Esophagus muscularis mucosa (tissue), 3 donors: ENCODE measurements at regions not wholly inside any gene's neighbourhood (a gene's known extent, or its start where the extent isn't known, plus 50 kb on each side); places are given as distances from the start of the nearest gene placed in this dataset.

ENCODE experiments used
- CTCF ChIP-seq, 3 experiments: fragments of 200-600 bp in 2 of 3; fragments of 450-650 bp in 1 of 3; sonication (generic) in 2 of 3; IDR thresholded peaks; one replicate each; pipeline ENCODE4 v1.5.1; 2017 to 2019; ENCODE audit warnings: antibody characterized with exemption in 3 of 3, mild to moderate bottlenecking in 2 of 3, moderate library complexity in 1 of 3
- POLR2AphosphoS5 ChIP-seq, 2 donors: sonication (generic); formaldehyde crosslinking; IDR thresholded peaks; one replicate each; pipeline ENCODE4 v1.6.1; 2017; ENCODE audit warnings: antibody characterized with exemption in 2 of 2

GRCh38 chr5:57581772-57582171, 99.2 kb upstream of the ACTBL2 start:
- TF ChIP-seq CTCF (IDR thresholded peaks at IDR 0.05) (no peak), POLR2AphosphoS5 (IDR thresholded peaks at IDR 0.05) (no peak)
